Lung microvascular endothelial cell (primary cell): ENCODE measurements at regions not wholly inside any gene's neighbourhood (a gene's known extent, or its start where the extent isn't known, plus 50 kb on each side); places are given as distances from the start of the nearest gene placed in this dataset.

Experiments
- DNase-seq, 2 donors: peaks; one replicate each; pipeline versions ENCODE4 v3.0.0 to v3.0.0-alpha.2; 2010; ENCODE audit warnings: low read depth in 2 of 2

- no peak for DNase-seq
Observed at GRCh38 chr3:124401843-124402242, 328.4 kb upstream of the UMPS start.

DNA sequence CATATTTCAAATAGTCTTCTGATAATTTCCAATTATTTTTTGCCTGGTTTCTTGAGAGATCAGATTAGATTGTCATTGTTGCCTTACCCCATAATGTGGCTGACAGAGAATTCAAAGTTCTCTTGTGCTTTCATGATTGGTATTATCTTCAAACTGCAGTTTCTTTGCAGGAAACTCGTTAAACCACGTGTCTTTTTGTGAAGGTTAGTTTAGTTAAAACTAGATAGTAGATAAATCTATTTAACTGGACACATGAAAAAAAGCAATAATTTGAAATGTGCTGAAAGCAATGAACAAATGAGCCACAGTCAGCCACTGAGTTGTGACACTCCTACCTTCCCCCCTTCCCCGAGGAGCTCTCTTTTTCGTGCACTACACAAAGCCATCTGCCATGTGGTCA, 327.5 kb upstream of the UMPS start:
- no peak for DNase-seq

- no peak for DNase-seq
Observed at GRCh38 chr3:124404621-124405020, 325.6 kb upstream of the UMPS start.

DNA sequence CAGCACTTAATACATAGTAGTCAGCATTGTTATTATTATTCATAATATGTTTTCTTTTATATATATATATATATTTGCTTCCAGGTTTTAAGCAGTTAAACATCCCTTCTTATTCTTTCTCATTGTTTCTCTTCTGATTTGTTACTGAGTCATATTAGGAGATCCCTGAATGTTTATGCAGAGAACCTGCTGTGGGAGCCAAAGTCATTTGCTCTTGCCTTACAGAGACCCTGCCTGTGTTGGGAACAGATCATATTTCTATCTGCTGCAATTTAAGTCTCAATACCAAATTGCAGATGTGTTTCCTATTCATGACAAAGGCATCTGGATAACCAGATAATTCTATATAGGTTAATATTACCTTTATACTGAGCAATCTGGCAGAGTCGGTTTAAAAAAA, 323.0 kb upstream of the UMPS start:
- no peak for DNase-seq

- peak; percentile 17 to 45 for DNase-seq
Observed at GRCh38 chr3:124409650-124410275, 320.5 kb upstream of the UMPS start.

DNA sequence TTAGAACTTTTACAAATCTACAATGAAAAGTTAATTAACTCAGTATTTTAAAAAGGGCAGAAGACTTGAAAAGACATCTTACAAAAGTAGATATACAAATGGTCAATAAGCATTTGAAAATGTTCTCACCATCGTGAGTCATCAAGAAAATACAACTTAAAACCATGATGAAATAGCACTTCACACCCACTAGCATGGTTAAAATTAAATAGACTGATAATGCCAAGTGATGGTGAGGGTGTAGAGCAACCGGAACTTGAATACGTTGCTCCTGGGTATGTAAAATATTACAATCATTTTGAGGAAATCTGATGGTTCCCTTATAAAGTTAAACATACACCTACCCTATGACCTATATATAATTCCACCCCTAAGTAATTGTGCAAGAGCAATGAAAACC, 319.8 kb upstream of the UMPS start:
- no peak for DNase-seq

DNA sequence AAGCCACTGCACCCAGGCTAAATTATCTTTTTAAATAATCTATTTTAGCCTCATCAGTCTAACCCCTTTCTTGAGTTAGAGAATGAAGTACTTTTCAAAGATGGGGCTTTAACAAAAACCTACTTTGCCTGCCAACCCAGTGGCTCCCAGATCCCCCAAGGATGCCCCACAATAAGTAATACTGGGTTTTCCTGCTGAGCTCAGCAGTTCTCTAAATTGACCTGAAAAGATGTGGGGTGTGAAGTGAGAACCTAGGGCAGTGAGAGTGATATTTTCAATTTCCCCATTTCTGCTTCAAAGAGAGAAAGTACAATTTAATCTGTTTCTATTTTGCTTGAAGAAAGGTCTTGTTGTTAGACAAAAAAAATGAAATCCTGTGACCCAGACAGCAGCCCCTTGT, 318.5 kb upstream of the UMPS start:
- no peak for DNase-seq

- DNase-seq: peak in 1 of 2 donors; percentile 21
Observed at GRCh38 chr3:124412644-124413043, 317.6 kb upstream of the UMPS start.

- peak; percentile 16 to 82 for DNase-seq
Observed at GRCh38 chr3:124413393-124413792, 316.9 kb upstream of the UMPS start.

GRCh38 chr3:124413989-124414598, 316.2 kb upstream of the UMPS start:
- DNase-seq: peak; percentile 59 to 67

DNA sequence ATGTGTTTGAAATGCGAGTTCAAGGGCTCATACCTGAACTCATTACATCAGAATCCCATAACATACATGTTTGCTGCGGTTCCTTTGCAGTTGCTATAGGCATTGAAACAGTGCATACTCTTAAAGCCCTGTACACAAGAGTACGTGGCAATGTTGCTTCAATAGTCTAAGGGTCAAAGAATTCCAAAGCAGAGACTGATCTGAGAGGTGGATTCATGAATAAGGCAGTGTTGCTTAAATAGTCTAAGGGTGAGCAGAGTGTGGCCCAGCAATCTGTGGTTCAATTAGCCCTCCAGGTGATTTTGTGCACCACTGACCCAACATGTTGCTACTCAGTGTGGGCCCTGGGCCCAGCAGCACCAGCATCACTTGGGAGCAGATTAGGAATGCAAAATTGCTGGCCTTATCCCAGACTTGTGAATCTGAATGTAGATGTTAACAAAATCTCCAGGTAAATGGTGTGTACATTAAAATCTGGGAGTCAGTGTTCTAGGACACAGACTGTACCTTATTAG, 314.7 kb upstream of the UMPS start:
- no peak for DNase-seq

GRCh38 chr3:124419303-124419702, 310.9 kb upstream of the UMPS start:
- no peak for DNase-seq

DNA sequence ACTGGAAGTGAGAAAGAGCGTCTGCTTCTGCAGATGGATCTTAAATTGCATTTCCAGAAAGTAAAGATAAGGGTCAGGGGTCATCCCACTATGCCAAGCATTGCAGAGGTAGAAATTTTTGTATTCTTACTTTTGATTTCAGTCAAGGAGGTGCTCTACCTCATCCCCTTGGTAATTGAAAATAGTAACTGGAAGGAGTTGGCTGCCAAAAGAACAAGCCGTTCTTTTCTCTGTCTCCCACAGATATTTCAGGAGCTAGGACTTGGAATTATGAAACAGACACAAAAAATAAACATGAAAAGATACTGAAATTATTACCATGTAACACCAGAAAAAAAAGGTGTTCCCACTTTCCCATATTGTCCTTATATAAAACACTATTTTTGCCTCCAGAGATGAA, 309.9 kb upstream of the UMPS start:
- no peak for DNase-seq

DNA sequence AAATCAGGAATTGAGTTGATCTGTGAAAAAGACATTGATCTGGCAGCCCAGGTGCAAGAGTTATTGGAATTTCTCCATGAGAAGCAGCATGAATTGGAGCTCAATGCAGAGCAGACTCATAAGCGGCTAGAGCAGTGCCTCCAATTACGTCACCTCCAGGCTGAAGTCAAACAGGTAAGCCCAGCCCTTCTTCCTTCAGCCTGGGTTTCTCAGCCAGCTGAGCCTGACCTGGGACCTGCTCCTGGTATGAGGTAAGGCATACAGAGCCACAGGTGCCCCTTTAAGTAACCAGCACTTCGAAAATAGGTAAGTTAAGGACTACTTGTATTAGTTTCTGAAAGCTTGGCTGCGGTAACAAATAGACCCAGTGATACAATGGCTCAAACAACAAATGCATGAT, 307.4 kb upstream of the UMPS start:
- DNase-seq: no peak

DNA sequence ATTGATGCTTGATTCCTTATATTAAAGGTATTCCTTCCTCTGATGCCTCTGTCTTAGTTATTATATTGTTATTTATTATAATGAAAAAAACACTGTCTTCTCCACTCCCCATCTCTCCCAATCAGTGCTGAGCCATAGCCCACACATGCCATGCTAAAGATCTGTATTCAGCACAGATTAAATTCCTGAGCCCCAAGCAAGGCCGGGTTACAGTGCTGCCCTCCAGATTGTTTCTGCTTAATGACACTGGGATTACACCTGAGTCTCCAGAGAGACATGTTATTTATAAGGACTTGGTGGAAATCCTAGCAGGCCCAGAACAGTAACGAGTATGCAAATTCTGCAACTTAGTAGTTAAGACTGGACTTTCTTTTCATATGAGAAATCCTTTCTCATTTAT, 305.9 kb upstream of the UMPS start:
- no peak for DNase-seq

GRCh38 chr3:124425972-124426371, 304.3 kb upstream of the UMPS start:
- DNase-seq: no peak

DNA sequence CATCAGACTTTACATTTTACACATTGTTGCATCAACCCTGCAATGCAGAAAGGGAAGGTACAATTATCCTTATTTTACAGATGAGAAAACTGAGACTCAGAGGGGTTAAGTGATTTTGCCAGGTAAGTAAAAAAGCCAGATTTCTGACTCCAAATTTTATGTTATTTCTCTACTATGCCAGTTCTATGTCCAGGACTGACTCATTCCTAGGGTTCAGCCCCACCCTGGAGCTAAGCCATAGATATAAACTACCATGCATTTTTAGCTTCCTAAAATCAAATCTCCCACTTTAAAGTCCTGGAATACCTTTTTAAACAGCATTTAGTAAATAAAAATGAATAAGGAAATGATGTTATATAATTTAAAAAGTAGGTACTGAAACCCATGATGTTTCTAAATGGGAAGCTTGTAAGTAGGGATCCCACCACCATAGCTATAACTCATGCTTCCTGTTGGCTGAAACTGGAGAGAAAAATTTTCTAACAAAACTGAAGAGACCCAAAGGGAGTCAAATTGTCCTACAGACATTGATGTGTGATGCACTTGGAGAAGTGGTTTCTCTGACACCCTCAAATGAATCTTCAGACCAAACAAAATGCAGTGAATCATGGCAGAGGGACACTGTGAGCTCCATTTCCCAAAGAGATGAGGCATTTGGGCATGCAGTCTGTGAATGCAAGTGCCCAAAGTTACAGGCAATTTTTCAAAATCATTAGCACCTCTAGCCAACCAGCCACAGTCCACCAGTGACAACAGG, 301.7 kb upstream of the UMPS start:
- peak in 1 of 2 donors; percentile 32 for DNase-seq

GRCh38 chr3:124429129-124429815, 301.0 kb upstream of the UMPS start:
- DNase-seq: peak; percentile 11 to 77

DNA sequence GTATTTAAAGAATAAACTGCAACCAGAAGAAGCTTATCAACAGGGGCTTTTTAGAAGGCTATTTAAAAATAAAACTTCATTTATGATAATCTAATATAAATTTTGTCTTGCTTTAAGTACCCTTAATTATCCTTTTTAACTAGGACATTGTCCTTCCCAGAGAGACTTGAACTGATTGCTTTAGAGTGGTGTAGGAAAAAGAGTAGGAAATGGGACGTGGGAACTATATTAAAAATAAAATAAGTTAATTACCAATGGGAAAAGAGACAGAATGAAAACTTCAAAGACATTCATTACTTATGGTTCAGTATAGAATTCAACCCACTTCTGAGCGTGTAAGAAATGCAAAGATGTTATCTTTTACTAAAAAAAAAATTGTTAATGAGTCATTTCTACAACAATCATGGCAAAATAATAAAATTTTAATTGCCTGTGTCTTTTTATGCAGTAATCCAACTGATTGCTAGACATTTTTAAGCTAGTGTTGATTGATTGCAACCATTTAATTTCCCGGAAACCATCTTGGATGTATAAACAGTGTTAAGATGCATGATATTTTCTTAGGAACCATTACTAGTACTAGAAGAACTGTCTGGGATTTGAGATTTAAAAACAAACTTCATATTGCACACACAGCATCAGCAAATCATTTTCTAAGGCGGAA, 298.8 kb upstream of the UMPS start:
- DNase-seq: no peak

DNA sequence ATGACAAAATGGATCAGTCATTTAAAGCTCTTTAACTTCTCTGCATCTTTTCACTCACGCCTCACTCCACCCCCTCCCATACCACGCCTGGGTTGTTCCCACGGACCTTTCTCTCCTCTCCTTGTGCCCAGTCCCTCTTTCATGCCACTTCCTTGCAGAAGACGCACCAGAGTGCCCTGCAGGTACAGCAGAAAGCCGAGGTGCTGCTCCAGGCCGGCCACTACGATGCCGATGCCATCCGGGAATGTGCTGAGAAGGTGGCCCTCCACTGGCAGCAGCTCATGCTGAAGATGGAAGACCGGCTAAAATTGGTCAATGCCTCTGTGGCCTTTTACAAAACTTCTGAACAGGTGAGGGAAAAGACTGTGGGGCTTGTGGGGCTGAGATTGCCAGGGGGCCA, 296.1 kb upstream of the UMPS start:
- no peak for DNase-seq

DNA sequence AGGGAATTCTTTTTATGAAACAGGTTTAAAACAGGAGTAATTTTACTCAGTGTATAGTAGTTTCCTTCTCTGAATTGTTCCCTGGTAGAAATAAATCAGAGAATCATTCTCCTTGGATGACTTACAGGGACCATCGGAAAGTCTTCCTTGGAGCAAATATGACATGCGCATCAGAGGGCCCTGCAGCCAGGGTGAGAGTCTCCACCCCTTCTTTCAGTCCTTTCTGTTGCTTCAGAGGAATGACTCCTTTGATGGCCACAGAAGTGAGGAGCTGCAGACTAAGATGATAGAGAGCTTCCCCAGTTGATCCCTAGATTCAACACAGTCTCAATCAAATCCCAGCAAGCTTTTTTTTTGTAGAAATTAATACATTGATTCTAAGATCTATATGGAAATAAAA, 294.8 kb upstream of the UMPS start:
- DNase-seq: no peak

- DNase-seq: no peak
Observed at GRCh38 chr3:124438813-124439212, 291.4 kb upstream of the UMPS start.
